ENCODE measurements at regions not wholly inside any gene's neighbourhood (a gene's known extent, or its start where the extent isn't known, plus 50 kb on each side); places are given as distances from the start of the nearest gene placed in this dataset.

DNA sequence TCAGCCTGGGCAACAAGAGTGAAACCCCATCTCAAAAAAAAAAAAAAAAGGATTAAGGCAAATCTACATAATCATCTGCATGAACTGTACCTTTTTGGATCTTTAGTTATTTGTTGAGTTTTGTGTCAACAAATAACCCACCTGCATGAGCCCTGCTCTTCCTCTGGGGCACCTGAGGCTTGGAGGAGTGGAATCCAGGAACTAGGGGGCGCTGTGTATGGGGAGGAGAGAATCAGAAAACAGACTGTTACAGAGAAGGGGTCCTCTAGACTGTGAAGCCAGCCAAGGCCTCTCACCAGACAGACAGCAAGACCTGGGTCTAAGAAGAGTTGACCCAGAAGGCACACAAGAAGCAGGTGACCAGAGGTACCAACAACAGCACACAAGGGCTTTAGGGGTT lies 682.8 kb upstream of the NRP1 start:
- Mint-ChIP-seq H3K36me3 (ENCODE audit: insufficient read depth in 1 of 3, low read depth in 3 of 3) (no peaks in the 10 kb centered on the region; a peak in 2 of 7 replicates), H3K4me3 (no peak overlapping the region), H3K4me1 (peaks cover 6 to 7% of the 10 kb centered on the region in 2 experiments), H3K9me3 (peaks cover 2 to 7% of the 10 kb centered on the region in 2 experiments; a peak in 4 of 5 replicates), H3K27me3 (ENCODE audit: low read depth) (peaks cover 2% of the 10 kb centered on the region; the same call in 1 of the 2 replicates), H3K27ac (peak overlapping the region in 2 of 3 experiments; percentile 41 to 66; a peak in 1 of 7 replicates)
- Histone ChIP-seq H3K27me3 (ENCODE audit: insufficient read depth, low read length) (no peaks in the 10 kb centered on the region), H2BK12ac (ENCODE audit: insufficient read length, low read depth, low read length) (no peak overlapping the region), H2BK5ac (ENCODE audit: insufficient read length, low read length) (no peak overlapping the region), H2AK5ac (ENCODE audit: insufficient read length, low read length) (no peak overlapping the region), H3T11ph (ENCODE audit: low read length) (no peak overlapping the region), H3K23me2 (ENCODE audit: insufficient read length, low read depth, low read length, poor library complexity, severe bottlenecking) (no peaks in the 10 kb centered on the region), H3K4me2 (ENCODE audit: insufficient read depth, insufficient read length, low read length) (no peak overlapping the region), H3K9ac (ENCODE audit: extremely low read depth, insufficient read length, low read length) (no peak overlapping the region), H3K18ac (ENCODE audit: insufficient read length, low read depth, low read length) (no peak overlapping the region), H3K79me1 (ENCODE audit: insufficient read depth, low read depth, low read length, poor library complexity, severe bottlenecking) (no peaks in the 10 kb centered on the region), H4K91ac (ENCODE audit: insufficient read length, low read depth, low read length) (no peak overlapping the region), H3K4me1 (ENCODE audit: insufficient read depth, low read length) (no peaks in the 10 kb centered on the region; the same call in 1 of the 2 replicates), H3K79me2 (ENCODE audit: insufficient read depth, low read length) (no peaks in the 10 kb centered on the region), H4K8ac (replicated peaks; ENCODE audit: insufficient read length, low read depth, low read length) (no peak overlapping the region), H4K20me1 (ENCODE audit: control insufficient read depth, insufficient read depth, insufficient read length) (no peaks in the 10 kb centered on the region), H2BK120ac (ENCODE audit: low read depth, low read length, poor library complexity, severe bottlenecking) (no peak overlapping the region), H3K27ac (ENCODE audit: insufficient read length, low read depth, low read length) (no peak overlapping the region), H3K56ac (ENCODE audit: insufficient read length, low read depth, low read length) (no peak overlapping the region), H4K5ac (ENCODE audit: insufficient read length, low read depth, low read length) (no peak overlapping the region), H3K23ac (ENCODE audit: insufficient read length, low read depth, low read length) (no peak overlapping the region), H2BK15ac (ENCODE audit: low read depth, low read length) (no peak overlapping the region), H2BK20ac (ENCODE audit: low read depth, low read length, poor library complexity, severe bottlenecking) (no peak overlapping the region), H3K9me3 (ENCODE audit: control insufficient read depth, low read depth, low read length) (no peaks in the 10 kb centered on the region), H3K14ac (ENCODE audit: insufficient read depth, low read length) (no peak overlapping the region), H3K4ac (ENCODE audit: low read depth, low read length) (no peak overlapping the region), H2AFZ (ENCODE audit: low read length) (no peak overlapping the region)
- TF ChIP-seq, protein P1, sequence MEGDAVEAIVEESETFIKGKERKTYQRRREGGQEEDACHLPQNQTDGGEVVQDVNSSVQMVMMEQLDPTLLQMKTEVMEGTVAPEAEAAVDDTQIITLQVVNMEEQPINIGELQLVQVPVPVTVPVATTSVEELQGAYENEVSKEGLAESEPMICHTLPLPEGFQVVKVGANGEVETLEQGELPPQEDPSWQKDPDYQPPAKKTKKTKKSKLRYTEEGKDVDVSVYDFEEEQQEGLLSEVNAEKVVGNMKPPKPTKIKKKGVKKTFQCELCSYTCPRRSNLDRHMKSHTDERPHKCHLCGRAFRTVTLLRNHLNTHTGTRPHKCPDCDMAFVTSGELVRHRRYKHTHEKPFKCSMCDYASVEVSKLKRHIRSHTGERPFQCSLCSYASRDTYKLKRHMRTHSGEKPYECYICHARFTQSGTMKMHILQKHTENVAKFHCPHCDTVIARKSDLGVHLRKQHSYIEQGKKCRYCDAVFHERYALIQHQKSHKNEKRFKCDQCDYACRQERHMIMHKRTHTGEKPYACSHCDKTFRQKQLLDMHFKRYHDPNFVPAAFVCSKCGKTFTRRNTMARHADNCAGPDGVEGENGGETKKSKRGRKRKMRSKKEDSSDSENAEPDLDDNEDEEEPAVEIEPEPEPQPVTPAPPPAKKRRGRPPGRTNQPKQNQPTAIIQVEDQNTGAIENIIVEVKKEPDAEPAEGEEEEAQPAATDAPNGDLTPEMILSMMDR (conservative IDR thresholded peaks at IDR 0.05) = peak; percentile 78
- peak; percentile 66 for DNase-seq
- WGBS (ENCODE audit: extremely low coverage, insufficient read length, low lambda C conversion rate) = no CpG with 5 or more reads among the region's 1 CpG

All from H9 (cell line).